H1 (cell line): ENCODE measurements at regions not wholly inside any gene's neighbourhood (a gene's known extent, or its start where the extent isn't known, plus 50 kb on each side); places are given as distances from the start of the nearest gene placed in this dataset.
"Not testable (repeated sequence)": the region's sequence is repeated elsewhere in the genome, so short reads cannot be mapped to it uniquely, and the experiment has no call there.

Source experiments
- CTCF ChIA-PET: fragments of 300-600 bp; sonication (Branson Sonifier 250); formaldehyde crosslinking; loops from one replicate; lab custom pipeline; 2021; ENCODE audit not compliant: partially characterized antibody; lab: Charles Lee
- POLR2A ChIA-PET: fragments of 300-600 bp; sonication (Branson Sonifier 250); formaldehyde crosslinking; loops from one replicate; lab custom pipeline; 2021; ENCODE audit warnings: inconsistent platforms; ENCODE audit not compliant: partially characterized antibody; lab: Charles Lee
- DNase-seq, 2 experiments: peaks; one replicate each; pipeline versions ENCODE4 v3.0.0 to v3.0.0-alpha.2; 2010 to 2022; ENCODE audit warnings: low spot score in 2 of 2, low read depth in 1 of 2, mixed read lengths in 1 of 2
- FAIRE-seq: peaks from 2 replicates; lab custom pipeline; 2011; peaks lifted over from hg19 to GRCh38; lab: Jason Lieb, UNC
- H2AFZ ChIP-seq: 2 replicates; pipeline ENCODE4 v1.8.1; 2012; ENCODE audit warnings: low read length, inconsistent platforms
- H2AK5ac ChIP-seq: 2 replicates; pipeline ENCODE4 v1.6.1; 2013; ENCODE audit warnings: low read depth, low read length
- H2BK120ac ChIP-seq: replicated peaks from 2 replicates; pipeline ENCODE3; 2013; ENCODE audit warnings: low read depth, low read length, inconsistent platforms
- H2BK12ac ChIP-seq: 2 replicates; pipeline ENCODE4 v1.6.1; 2013; ENCODE audit warnings: low read depth, low read length
- H2BK15ac ChIP-seq: 2 replicates; pipeline ENCODE4 v1.6.1; 2013; ENCODE audit warnings: low read length
- H2BK20ac ChIP-seq: 2 replicates; pipeline ENCODE4 v1.6.1; 2013; ENCODE audit warnings: low read length
- H2BK5ac ChIP-seq: 2 replicates; pipeline ENCODE4 v1.6.1; 2013; ENCODE audit warnings: low read depth, low read length
- H3K14ac ChIP-seq: 2 replicates; pipeline ENCODE4 v1.6.1; 2013; ENCODE audit warnings: inconsistent platforms; ENCODE audit not compliant: insufficient read length
- H3K18ac ChIP-seq: 2 replicates; pipeline ENCODE4 v1.6.1; 2013; ENCODE audit warnings: low read length; ENCODE audit errors: extremely low read depth
- H3K23ac ChIP-seq: 2 replicates; pipeline ENCODE4 v1.6.1; 2013; ENCODE audit warnings: inconsistent platforms; ENCODE audit not compliant: insufficient read length
- H3K23me2 ChIP-seq: 2 replicates; pipeline ENCODE4 v1.6.1; 2013; ENCODE audit warnings: low read depth, low read length
- H3K27ac ChIP-seq: 2 replicates; pipeline ENCODE4 v1.6.1; 2011; ENCODE audit warnings: low read depth, low read length, inconsistent platforms
- H3K27me3 ChIP-seq, 4 experiments: replicated peaks in 1 of 4; 1 replicate in 1 of 4; 2 replicates in 3 of 4; pipeline versions ENCODE4 v1.6.1 to v1.8.1; 2011 to 2013; ENCODE audit warnings: low read length in 3 of 4, mild to moderate bottlenecking in 3 of 4, inconsistent platforms in 2 of 4, mixed read lengths in 2 of 4, moderate library complexity in 1 of 4; ENCODE audit not compliant: control insufficient read depth in 3 of 4, insufficient read depth in 3 of 4; ENCODE audit errors: extremely low read depth in 1 of 4
- H3K36me3 ChIP-seq, 4 experiments: 2 replicates each; pipeline versions ENCODE4 v1.6.1 to v1.8.1; 2011 to 2013; ENCODE audit warnings: mild to moderate bottlenecking in 4 of 4, low read length in 3 of 4, moderate library complexity in 2 of 4, control low read depth in 1 of 4, inconsistent platforms in 1 of 4; ENCODE audit not compliant: insufficient read depth in 4 of 4, control insufficient read depth in 2 of 4
- H3K4ac ChIP-seq: replicated peaks from 2 replicates; pipeline ENCODE3; 2013; ENCODE audit warnings: low read length, low read depth, mixed read lengths, inconsistent platforms; ENCODE audit not compliant: insufficient read length
- H3K4me1 ChIP-seq, 4 experiments: replicated peaks in 1 of 4; 1 replicate in 1 of 4; 2 replicates in 3 of 4; pipeline versions ENCODE4 v1.6.1 to v1.8.1; 2011 to 2013; ENCODE audit warnings: low read length in 3 of 4, inconsistent platforms in 2 of 4, mixed read lengths in 1 of 4; ENCODE audit not compliant: insufficient read depth in 4 of 4, control insufficient read depth in 3 of 4
- H3K4me2 ChIP-seq, 2 experiments: 2 replicates each; pipeline versions ENCODE4 v1.6.1 to v1.8.1; 2011 to 2013; ENCODE audit warnings: low read depth in 2 of 2, low read length in 2 of 2, control low read depth in 1 of 2, inconsistent platforms in 1 of 2, mild to moderate bottlenecking in 1 of 2; ENCODE audit not compliant: insufficient read depth in 1 of 2
- H3K4me3 ChIP-seq, 4 experiments: fragments of 200-600, 300-600 bp in 1 of 4; sonication (generic), shearing (Covaris generic), sonication (Bioruptor Twin) in 1 of 4; 2 replicates each; pipeline versions ENCODE4 v1.5.1 to v1.8.1; 2011 to 2016; ENCODE audit warnings: low read length in 4 of 4, low read depth in 3 of 4, control low read depth in 2 of 4, inconsistent platforms in 2 of 4, mild to moderate bottlenecking in 2 of 4, mixed read lengths in 1 of 4, moderate library complexity in 1 of 4; ENCODE audit not compliant: insufficient read depth in 2 of 4; ENCODE audit errors: extremely low read depth in 1 of 4
- H3K56ac ChIP-seq: replicated peaks from 2 replicates; pipeline ENCODE3; 2013; ENCODE audit warnings: low read depth, mild to moderate bottlenecking, mixed read lengths, low read length, inconsistent platforms; ENCODE audit not compliant: insufficient read length
- H3K79me1 ChIP-seq: 2 replicates; pipeline ENCODE4 v1.6.1; 2013; ENCODE audit warnings: low read depth, low read length, control low read depth
- H3K79me2 ChIP-seq, 2 experiments: 2 replicates each; pipeline versions ENCODE4 v1.6.1 to v1.8.1; 2012 to 2013; ENCODE audit warnings: low read length in 2 of 2, mild to moderate bottlenecking in 2 of 2, inconsistent platforms in 1 of 2; ENCODE audit not compliant: insufficient read depth in 2 of 2, control insufficient read depth in 1 of 2
- H3K9ac ChIP-seq, 4 experiments: replicated peaks in 1 of 4; 1 replicate in 1 of 4; 2 replicates in 3 of 4; pipeline versions ENCODE4 v1.6.1 to v1.8.1; 2011 to 2013; ENCODE audit warnings: low read depth in 3 of 4, low read length in 3 of 4, control low read depth in 2 of 4, mild to moderate bottlenecking in 2 of 4, moderate library complexity in 2 of 4, inconsistent platforms in 1 of 4; ENCODE audit errors: extremely low read depth in 1 of 4
- H3K9me3 ChIP-seq, 2 experiments: 2 replicates each; pipeline versions ENCODE4 v1.6.1 to v1.8.1; 2012 to 2013; ENCODE audit warnings: mild to moderate bottlenecking in 2 of 2, moderate library complexity in 2 of 2, control low read depth in 1 of 2, inconsistent platforms in 1 of 2, low read depth in 1 of 2, low read length in 1 of 2, mixed read lengths in 1 of 2; ENCODE audit not compliant: insufficient read depth in 2 of 2
- H4K20me1 ChIP-seq, 2 experiments: replicated peaks in 1 of 2; 2 replicates each; pipeline versions ENCODE3 to v1.8.1; 2011 to 2013; ENCODE audit warnings: inconsistent platforms in 2 of 2, low read length in 2 of 2, mild to moderate bottlenecking in 1 of 2; ENCODE audit not compliant: insufficient read depth in 2 of 2, control insufficient read depth in 1 of 2
- H4K5ac ChIP-seq: 2 replicates; pipeline ENCODE4 v1.6.1; 2013; ENCODE audit warnings: low read length, low read depth, mixed read lengths, inconsistent platforms; ENCODE audit not compliant: insufficient read length
- H4K8ac ChIP-seq: 2 replicates; pipeline ENCODE4 v1.8.0; 2013; ENCODE audit warnings: mild to moderate bottlenecking, moderate library complexity, low read length, inconsistent platforms; ENCODE audit not compliant: insufficient read depth; ENCODE audit errors: extremely low read depth
- H4K91ac ChIP-seq: replicated peaks from 2 replicates; pipeline ENCODE3; 2013; ENCODE audit warnings: low read length, mixed read lengths, inconsistent platforms; ENCODE audit not compliant: insufficient read length
- WGBS, 2 experiments: shearing (Covaris generic) in 1 of 2; methylation state at CpG; one replicate each; pipeline versions ENCODE4 v1.1.6 to v1.1.7; 2013 to 2015; ENCODE audit warnings: low lambda C conversion rate in 2 of 2, mixed read lengths in 2 of 2, inconsistent platforms in 1 of 2, low coverage in 1 of 2, missing lambda C conversion rate in 1 of 2; ENCODE audit not compliant: insufficient replicate concordance in 2 of 2, insufficient coverage in 1 of 2, insufficient read length in 1 of 2; ENCODE audit errors: extremely low coverage in 1 of 2, missing lambda C conversion rate in 1 of 2; 5-methylcytosine and 5-hydroxymethylcytosine counted together

- H3K79me1 ChIP-seq, H3K4ac ChIP-seq, H3K23me2 ChIP-seq, H2BK12ac ChIP-seq, H3K23ac ChIP-seq, H3K9me3 ChIP-seq, H3K9ac ChIP-seq, H3K79me2 ChIP-seq, H4K91ac ChIP-seq, H2BK15ac ChIP-seq, H4K8ac ChIP-seq, H3K27me3 ChIP-seq, H2BK120ac ChIP-seq, H2BK20ac ChIP-seq, DNase-seq, H2AFZ ChIP-seq, H3K27ac ChIP-seq, POLR2A ChIA-PET, H4K5ac ChIP-seq, H2AK5ac ChIP-seq, H2BK5ac ChIP-seq, H3K18ac ChIP-seq, H3K14ac ChIP-seq, H4K20me1 ChIP-seq, FAIRE-seq, H3K4me2 ChIP-seq, H3K56ac ChIP-seq, H3K36me3 ChIP-seq, H3K4me3 ChIP-seq: not testable (repeated sequence)
- CTCF ChIA-PET = interaction anchor here (0.7 to 1.7 kb wide), 14 partner anchors 9 to 164 kb away, joined by 3 to 7 read pairs (median 4); no protein-coding TSS in a partner anchor
- 100% methylated on average over 2 of the region's 2 CpGs; no CpG with 5 or more reads in 1 of the 2 experiments for WGBS, 2 experiments
- peaks cover 1 to 15% (median 8%) of the 10 kb centered on the region in 4 experiments; a peak in 5 of 7 replicates for H3K4me1 ChIP-seq
These were observed 390.4 kb downstream of the RPS24 start for GRCh38 chr10:78424050-78424449.
